ENCODE measurements at regions not wholly inside any gene's neighbourhood (a gene's known extent, or its start where the extent isn't known, plus 50 kb on each side); places are given as distances from the start of the nearest gene placed in this dataset.

- no peaks in the 10 kb centered on the region for H3K9me3 Mint-ChIP-seq
- DNase-seq (no peak), ATAC-seq (no peak)
- H3K27me3 Mint-ChIP-seq: peaks cover 13% of the 10 kb centered on the region
- POLR2A ChIA-PET: no interaction called here
- H3K36me3 Mint-ChIP-seq (ENCODE audit: low read depth): no peaks in the 10 kb centered on the region
- H3K4me1 Mint-ChIP-seq (ENCODE audit: low read depth): no peaks in the 10 kb centered on the region
- intact Hi-C loops (cut with micrococcal nuclease): no loop called here
- no peak for TF ChIP-seq CTCF (IDR thresholded peaks at IDR 0.05)
- no peak overlapping the region for H3K27ac Mint-ChIP-seq
- CTCF ChIA-PET: no interaction called here
- no peak overlapping the region for H3K4me3 Mint-ChIP-seq
Observed at GRCh38 chr2:126811101-126811500, 87.6 kb upstream of the TEX51 start.

- TF ChIP-seq CTCF (IDR thresholded peaks at IDR 0.05): no peak
- intact Hi-C loops (cut with micrococcal nuclease): no loop called here
- Mint-ChIP-seq H3K27me3 (peaks cover 20% of the 10 kb centered on the region), H3K4me1 (ENCODE audit: low read depth) (no peaks in the 10 kb centered on the region), H3K9me3 (peaks cover 2% of the 10 kb centered on the region), H3K27ac (no peak overlapping the region), H3K4me3 (no peak overlapping the region), H3K36me3 (ENCODE audit: low read depth) (no peaks in the 10 kb centered on the region)
- CTCF ChIA-PET: interaction anchor here (1.0 kb wide), 1 partner anchor 69 kb away, joined by 3 read pairs; no protein-coding TSS in a partner anchor
- no peak for ATAC-seq
- POLR2A ChIA-PET: no interaction called here
- no peak for DNase-seq
Observed at GRCh38 chr2:126817172-126817571, 81.5 kb upstream of the TEX51 start.

- no peak overlapping the region for H3K4me3 Mint-ChIP-seq
- H3K9me3 Mint-ChIP-seq: peaks cover 2% of the 10 kb centered on the region
- H3K36me3 Mint-ChIP-seq (ENCODE audit: low read depth): no peaks in the 10 kb centered on the region
- peaks cover 14% of the 10 kb centered on the region for H3K27me3 Mint-ChIP-seq
- intact Hi-C loops (cut with micrococcal nuclease): no loop called here
- H3K4me1 Mint-ChIP-seq (ENCODE audit: low read depth): no peaks in the 10 kb centered on the region
- DNase-seq (no peak), ATAC-seq (no peak)
- CTCF ChIA-PET: interaction anchor here (0.8 to 1.3 kb wide), 2 partner anchors 37 to 294 kb away, joined by 3 to 4 read pairs; no protein-coding TSS in a partner anchor
- no peak overlapping the region for H3K27ac Mint-ChIP-seq
- TF ChIP-seq CTCF (IDR thresholded peaks at IDR 0.05): no peak
- POLR2A ChIA-PET: no interaction called here
Observed at GRCh38 chr2:126822115-126822514, 76.6 kb upstream of the TEX51 start.

GRCh38 chr2:126822921-126823320, 75.8 kb upstream of the TEX51 start:
- no peak for TF ChIP-seq CTCF (IDR thresholded peaks at IDR 0.05)
- ChIA-PET POLR2A (no interaction called here), CTCF (no interaction called here)
- Mint-ChIP-seq H3K9me3 (no peaks in the 10 kb centered on the region), H3K27me3 (peaks cover 12% of the 10 kb centered on the region), H3K36me3 (ENCODE audit: low read depth) (no peaks in the 10 kb centered on the region), H3K4me1 (ENCODE audit: low read depth) (no peaks in the 10 kb centered on the region), H3K27ac (no peak overlapping the region), H3K4me3 (no peak overlapping the region)
- intact Hi-C loops (cut with micrococcal nuclease): no loop called here
- no peak for DNase-seq
- no peak for ATAC-seq

GRCh38 chr2:126823951-126824350, 74.7 kb upstream of the TEX51 start:
- Mint-ChIP-seq H3K27me3 (peaks cover 12% of the 10 kb centered on the region), H3K36me3 (ENCODE audit: low read depth) (no peaks in the 10 kb centered on the region), H3K4me3 (no peak overlapping the region), H3K9me3 (no peaks in the 10 kb centered on the region), H3K4me1 (ENCODE audit: low read depth) (no peaks in the 10 kb centered on the region), H3K27ac (no peak overlapping the region)
- CTCF ChIA-PET: interaction anchor here (1.2 kb wide), 1 partner anchor 148 kb away, joined by 4 read pairs; no protein-coding TSS in a partner anchor
- intact Hi-C loops (cut with micrococcal nuclease): no loop called here
- no peak for TF ChIP-seq CTCF (IDR thresholded peaks at IDR 0.05)
- POLR2A ChIA-PET: no interaction called here
- DNase-seq (no peak), ATAC-seq (no peak)
